Fibroblast of lung (primary cell): ENCODE measurements at regions not wholly inside any gene's neighbourhood (a gene's known extent, or its start where the extent isn't known, plus 50 kb on each side); places are given as distances from the start of the nearest gene placed in this dataset.
"Not testable (repeated sequence)": the region's sequence is repeated elsewhere in the genome, so short reads cannot be mapped to it uniquely, and the experiment has no call there.

ENCODE experiments used
- DNase-seq, 2 donors: peaks; one replicate each; pipeline versions ENCODE4 v3.0.0 to v3.0.0-alpha.2; 2010; ENCODE audit warnings: low read depth in 2 of 2
- H2AFZ ChIP-seq: 2 replicates; pipeline ENCODE4 v1.5.1; 2012; ENCODE audit warnings: low read length, control low read depth, inconsistent platforms
- H3K27ac ChIP-seq: 2 replicates; pipeline ENCODE4 v1.5.1; 2011; ENCODE audit warnings: low read length, control low read depth; ENCODE audit not compliant: insufficient read depth
- H3K27me3 ChIP-seq: 2 replicates; pipeline ENCODE4 v1.5.1; 2011; ENCODE audit warnings: mild to moderate bottlenecking, low read length; ENCODE audit not compliant: control insufficient read depth, insufficient read depth
- H3K36me3 ChIP-seq: 2 replicates; pipeline ENCODE4 v1.5.1; 2011; ENCODE audit warnings: low read length; ENCODE audit not compliant: control insufficient read depth, insufficient read depth
- H3K4me1 ChIP-seq: 2 replicates; pipeline ENCODE4 v1.5.1; 2011; ENCODE audit warnings: low read length; ENCODE audit not compliant: control insufficient read depth, insufficient read depth; ENCODE audit errors: extremely low read depth
- H3K4me2 ChIP-seq: 2 replicates; pipeline ENCODE4 v1.5.1; 2011; ENCODE audit warnings: low read length, control low read depth; ENCODE audit not compliant: insufficient read depth; ENCODE audit errors: extremely low read depth
- H3K4me3 ChIP-seq, 4 experiments: fragments of 200-600 bp in 1 of 4; sonication (generic) in 1 of 4; replicated peaks in 1 of 4; 2 replicates each; pipeline ENCODE4 v1.5.1; 2011 to 2016; ENCODE audit warnings: low read length in 4 of 4, low read depth in 3 of 4, mild to moderate bottlenecking in 3 of 4, control low read depth in 2 of 4, inconsistent platforms in 1 of 4, mixed read lengths in 1 of 4; ENCODE audit not compliant: insufficient read depth in 1 of 4; ENCODE audit errors: control extremely low read depth in 1 of 4
- H3K79me2 ChIP-seq: 2 replicates; pipeline ENCODE4 v1.5.1; 2012; ENCODE audit warnings: mild to moderate bottlenecking, low read length, inconsistent platforms; ENCODE audit not compliant: control insufficient read depth, insufficient read depth
- H3K9ac ChIP-seq: 2 replicates; pipeline ENCODE4 v1.5.1; 2011; ENCODE audit warnings: mild to moderate bottlenecking, low read length, control low read depth; ENCODE audit not compliant: insufficient read depth
- H3K9me3 ChIP-seq: 2 replicates; pipeline ENCODE4 v1.5.1; 2012; ENCODE audit warnings: low read depth, low read length; ENCODE audit not compliant: control insufficient read depth, insufficient read depth
- H4K20me1 ChIP-seq: 2 replicates; pipeline ENCODE4 v1.5.1; 2011; ENCODE audit warnings: low read length; ENCODE audit not compliant: control insufficient read depth, insufficient read depth; ENCODE audit errors: extremely low read depth
- EZH2 ChIP-seq: IDR thresholded peaks from 2 replicates; pipeline ENCODE4 v1.5.1; 2012; ENCODE audit warnings: low read length, control low read depth, mild to moderate bottlenecking; ENCODE audit errors: missing control alignments
- TF ChIP-seq, protein P1 (sequence below), 2 donors: IDR thresholded peaks in 1 of 2; conservative IDR thresholded peaks in 1 of 2; 1 replicate in 1 of 2; 2 replicates in 1 of 2; pipeline ENCODE4 v1.5.1; 2011 to 2012; ENCODE audit warnings: low read length in 2 of 2, control low read depth in 1 of 2, inconsistent platforms in 1 of 2, low read depth in 1 of 2, mild to moderate bottlenecking in 1 of 2

GRCh38 chr13:80680786-80681366 lies 339.9 kb upstream of the SPRY2 start:
- Histone ChIP-seq H3K4me3 (no peak overlapping the region), H3K79me2 (no peaks in the 10 kb centered on the region), H3K27me3 (no peaks in the 10 kb centered on the region), H2AFZ (no peak overlapping the region), H3K9ac (no peak overlapping the region), H3K4me1 (no peaks in the 10 kb centered on the region), H3K36me3 (no peaks in the 10 kb centered on the region), H4K20me1 (no peaks in the 10 kb centered on the region), H3K9me3 (no peaks in the 10 kb centered on the region), H3K4me2 (no peak overlapping the region), H3K27ac (no peak overlapping the region)
- no peak for DNase-seq
- TF ChIP-seq, protein P1, sequence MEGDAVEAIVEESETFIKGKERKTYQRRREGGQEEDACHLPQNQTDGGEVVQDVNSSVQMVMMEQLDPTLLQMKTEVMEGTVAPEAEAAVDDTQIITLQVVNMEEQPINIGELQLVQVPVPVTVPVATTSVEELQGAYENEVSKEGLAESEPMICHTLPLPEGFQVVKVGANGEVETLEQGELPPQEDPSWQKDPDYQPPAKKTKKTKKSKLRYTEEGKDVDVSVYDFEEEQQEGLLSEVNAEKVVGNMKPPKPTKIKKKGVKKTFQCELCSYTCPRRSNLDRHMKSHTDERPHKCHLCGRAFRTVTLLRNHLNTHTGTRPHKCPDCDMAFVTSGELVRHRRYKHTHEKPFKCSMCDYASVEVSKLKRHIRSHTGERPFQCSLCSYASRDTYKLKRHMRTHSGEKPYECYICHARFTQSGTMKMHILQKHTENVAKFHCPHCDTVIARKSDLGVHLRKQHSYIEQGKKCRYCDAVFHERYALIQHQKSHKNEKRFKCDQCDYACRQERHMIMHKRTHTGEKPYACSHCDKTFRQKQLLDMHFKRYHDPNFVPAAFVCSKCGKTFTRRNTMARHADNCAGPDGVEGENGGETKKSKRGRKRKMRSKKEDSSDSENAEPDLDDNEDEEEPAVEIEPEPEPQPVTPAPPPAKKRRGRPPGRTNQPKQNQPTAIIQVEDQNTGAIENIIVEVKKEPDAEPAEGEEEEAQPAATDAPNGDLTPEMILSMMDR (conservative IDR thresholded peaks at IDR 0.05 in 1 of 2, IDR thresholded peaks at IDR 0.05 in 1 of 2; ENCODE audit: low read depth in 1 of 2, low read length in 2 of 2): no peak
- TF ChIP-seq EZH2: no peak

GRCh38 chr13:80679423-80679822 lies 338.5 kb upstream of the SPRY2 start:
- H3K9ac ChIP-seq: no peak overlapping the region
- H3K4me3 ChIP-seq: no peak overlapping the region
- no peak for TF ChIP-seq EZH2
- TF ChIP-seq, protein P1 (conservative IDR thresholded peaks at IDR 0.05 in 1 of 2, IDR thresholded peaks at IDR 0.05 in 1 of 2; ENCODE audit: low read depth in 1 of 2, low read length in 2 of 2): no peak
- H3K79me2 ChIP-seq: no peaks in the 10 kb centered on the region
- no peak overlapping the region for H3K4me2 ChIP-seq
- no peak overlapping the region for H3K27ac ChIP-seq
- no peaks in the 10 kb centered on the region for H3K36me3 ChIP-seq
- no peaks in the 10 kb centered on the region for H3K9me3 ChIP-seq
- DNase-seq: no peak
- no peaks in the 10 kb centered on the region for H3K4me1 ChIP-seq
- no peaks in the 10 kb centered on the region for H4K20me1 ChIP-seq
- no peaks in the 10 kb centered on the region for H3K27me3 ChIP-seq
- H2AFZ ChIP-seq: no peak overlapping the region

DNA sequence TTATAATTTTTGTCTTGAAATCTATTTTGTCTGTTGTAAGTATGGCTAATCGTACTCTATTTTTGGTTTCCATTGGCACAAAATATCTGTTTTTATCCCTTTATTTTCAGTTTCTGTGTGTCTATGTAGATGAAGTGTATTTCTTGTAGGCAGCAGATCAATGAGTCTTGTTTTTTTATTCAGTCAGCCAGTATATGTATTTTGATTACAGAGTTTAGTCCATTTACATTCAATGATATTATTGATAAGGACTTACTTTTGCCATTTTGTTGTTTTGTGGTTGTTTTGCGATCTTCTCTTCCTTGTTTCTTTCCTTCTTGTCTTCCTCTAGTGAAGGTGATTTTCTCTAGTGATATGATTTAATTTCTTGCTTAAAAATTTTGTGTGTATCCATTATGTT lies 336.3 kb upstream of the SPRY2 start:
- no peak for DNase-seq
- H3K4me2 ChIP-seq: no peak overlapping the region
- H3K36me3 ChIP-seq: no peaks in the 10 kb centered on the region
- no peaks in the 10 kb centered on the region for H3K27me3 ChIP-seq
- H3K9me3 ChIP-seq: no peaks in the 10 kb centered on the region
- no peak for TF ChIP-seq EZH2
- TF ChIP-seq, protein P1 (conservative IDR thresholded peaks at IDR 0.05 in 1 of 2, IDR thresholded peaks at IDR 0.05 in 1 of 2; ENCODE audit: low read depth in 1 of 2, low read length in 2 of 2): no peak
- H3K9ac ChIP-seq: no peak overlapping the region
- no peaks in the 10 kb centered on the region for H4K20me1 ChIP-seq
- no peak overlapping the region for H2AFZ ChIP-seq
- no peak overlapping the region for H3K27ac ChIP-seq
- H3K79me2 ChIP-seq: no peaks in the 10 kb centered on the region
- H3K4me3 ChIP-seq: no peak overlapping the region
- H3K4me1 ChIP-seq: no peaks in the 10 kb centered on the region

- H3K79me2 ChIP-seq, H3K27ac ChIP-seq, H3K9me3 ChIP-seq, H3K4me3 ChIP-seq, H3K9ac ChIP-seq, H4K20me1 ChIP-seq, DNase-seq, H3K27me3 ChIP-seq, H3K4me1 ChIP-seq, H3K36me3 ChIP-seq, H3K4me2 ChIP-seq, H2AFZ ChIP-seq: not testable (repeated sequence)
These were observed 334.5 kb upstream of the SPRY2 start for GRCh38 chr13:80675442-80675841.
